ENCODE measurements at regions not wholly inside any gene's neighbourhood (a gene's known extent, or its start where the extent isn't known, plus 50 kb on each side); places are given as distances from the start of the nearest gene placed in this dataset.

DNA sequence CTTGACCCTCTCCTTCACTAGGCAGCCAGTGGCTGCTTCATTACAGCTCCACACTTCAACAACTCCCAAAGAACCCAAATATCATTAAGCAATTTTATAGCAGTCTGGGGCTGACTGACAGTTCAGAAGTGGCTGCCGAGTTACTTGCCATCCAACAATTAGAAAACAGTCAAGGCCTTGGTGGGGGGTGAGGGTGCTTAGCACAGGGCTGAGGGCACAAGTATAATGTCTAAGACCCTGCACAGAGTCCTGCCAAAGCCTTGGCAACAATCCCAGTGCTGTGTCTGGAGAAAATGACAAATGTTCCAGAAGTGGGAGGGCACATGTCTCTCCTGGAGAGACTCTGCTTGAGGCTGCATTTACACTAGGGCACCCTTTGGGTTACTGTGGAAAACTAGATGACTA lies 71.1 kb downstream of the CXCL12 start:
- Histone ChIP-seq H3K4me3 (ENCODE audit: low read length in 2 of 2) (no peak overlapping the region), H3K27me3 (ENCODE audit: control insufficient read depth in 2 of 2, insufficient read depth in 2 of 2, low read length in 2 of 2) (no peaks in the 10 kb centered on the region), H3K27ac (ENCODE audit: low read depth in 2 of 2, low read length in 2 of 2) (no peak overlapping the region), H3K9ac (ENCODE audit: low read depth in 1 of 2, low read length in 2 of 2) (no peak overlapping the region), H3K36me3 (ENCODE audit: control insufficient read depth in 2 of 2, insufficient read depth in 2 of 2, low read length in 2 of 2) (no peaks in the 10 kb centered on the region), H3K9me3 (ENCODE audit: control insufficient read depth in 2 of 2, low read length in 2 of 2) (no peaks in the 10 kb centered on the region), H3K4me1 (ENCODE audit: control insufficient read depth in 2 of 2, insufficient read depth in 2 of 2, low read length in 2 of 2) (peaks cover 3 to 5% of the 10 kb centered on the region in 2 donors)

DNA sequence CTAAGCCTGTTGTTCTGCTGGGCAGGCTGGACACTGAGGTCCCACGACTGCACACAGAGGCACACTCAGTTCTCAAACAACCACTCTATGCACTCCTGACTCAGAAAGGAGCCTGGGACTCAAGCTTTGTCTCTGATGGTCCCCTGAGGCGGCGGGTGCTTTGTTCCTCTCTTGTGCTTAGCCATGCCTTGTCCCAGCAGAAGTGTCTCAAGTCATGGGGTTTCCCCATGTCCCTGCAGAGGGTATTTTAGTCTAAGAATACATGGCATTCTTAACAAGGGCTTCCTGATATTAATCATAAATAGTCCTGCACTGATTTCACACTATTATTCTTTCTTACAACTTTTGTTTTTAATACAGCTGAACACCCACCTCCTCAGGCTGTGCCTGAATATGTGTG lies 72.5 kb downstream of the CXCL12 start:
- no peak overlapping the region for H3K27ac ChIP-seq (ENCODE audit: low read depth in 2 of 2, low read length in 2 of 2)
- no peaks in the 10 kb centered on the region for H3K36me3 ChIP-seq (ENCODE audit: control insufficient read depth in 2 of 2, insufficient read depth in 2 of 2, low read length in 2 of 2)
- no peaks in the 10 kb centered on the region for H3K9me3 ChIP-seq (ENCODE audit: control insufficient read depth in 2 of 2, low read length in 2 of 2)
- no peaks in the 10 kb centered on the region for H3K27me3 ChIP-seq (ENCODE audit: control insufficient read depth in 2 of 2, insufficient read depth in 2 of 2, low read length in 2 of 2)
- no peak overlapping the region for H3K9ac ChIP-seq (ENCODE audit: low read depth in 1 of 2, low read length in 2 of 2)
- peaks cover 3 to 5% of the 10 kb centered on the region in 2 donors for H3K4me1 ChIP-seq (ENCODE audit: control insufficient read depth in 2 of 2, insufficient read depth in 2 of 2, low read length in 2 of 2)
- H3K4me3 ChIP-seq (ENCODE audit: low read length in 2 of 2): no peak overlapping the region

DNA sequence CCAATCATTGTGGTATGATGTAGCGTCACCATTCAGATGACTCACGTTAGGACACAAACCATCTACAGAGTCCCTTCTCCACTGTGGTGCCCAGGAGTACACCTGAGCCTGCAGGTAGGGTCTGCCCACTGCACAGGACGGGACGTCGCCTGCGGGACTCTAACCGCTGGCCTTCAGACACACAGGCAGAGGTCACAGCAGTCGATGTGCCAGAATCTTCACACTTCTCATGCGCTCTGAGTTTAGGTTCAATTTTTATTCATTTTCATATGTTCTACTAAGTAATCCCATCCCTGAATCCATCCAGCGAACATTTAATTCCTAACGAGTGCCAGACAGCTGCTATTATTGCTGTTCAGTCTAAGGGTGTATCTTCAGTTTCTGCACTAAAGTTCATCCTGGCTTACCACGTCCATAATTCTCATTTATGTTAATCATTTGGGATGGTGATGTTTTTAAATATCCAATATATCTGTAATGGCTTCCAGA lies 73.3 kb downstream of the CXCL12 start:
- Histone ChIP-seq H3K9ac (ENCODE audit: low read depth in 1 of 2, low read length in 2 of 2) (no peak overlapping the region), H3K27ac (ENCODE audit: low read depth in 2 of 2, low read length in 2 of 2) (no peak overlapping the region), H3K36me3 (ENCODE audit: control insufficient read depth in 2 of 2, insufficient read depth in 2 of 2, low read length in 2 of 2) (no peaks in the 10 kb centered on the region), H3K9me3 (ENCODE audit: control insufficient read depth in 2 of 2, low read length in 2 of 2) (no peaks in the 10 kb centered on the region), H3K4me3 (ENCODE audit: low read length in 2 of 2) (no peak overlapping the region), H3K27me3 (ENCODE audit: control insufficient read depth in 2 of 2, insufficient read depth in 2 of 2, low read length in 2 of 2) (no peaks in the 10 kb centered on the region), H3K4me1 (ENCODE audit: control insufficient read depth in 2 of 2, insufficient read depth in 2 of 2, low read length in 2 of 2) (peaks cover 3 to 5% of the 10 kb centered on the region in 2 donors)

DNA sequence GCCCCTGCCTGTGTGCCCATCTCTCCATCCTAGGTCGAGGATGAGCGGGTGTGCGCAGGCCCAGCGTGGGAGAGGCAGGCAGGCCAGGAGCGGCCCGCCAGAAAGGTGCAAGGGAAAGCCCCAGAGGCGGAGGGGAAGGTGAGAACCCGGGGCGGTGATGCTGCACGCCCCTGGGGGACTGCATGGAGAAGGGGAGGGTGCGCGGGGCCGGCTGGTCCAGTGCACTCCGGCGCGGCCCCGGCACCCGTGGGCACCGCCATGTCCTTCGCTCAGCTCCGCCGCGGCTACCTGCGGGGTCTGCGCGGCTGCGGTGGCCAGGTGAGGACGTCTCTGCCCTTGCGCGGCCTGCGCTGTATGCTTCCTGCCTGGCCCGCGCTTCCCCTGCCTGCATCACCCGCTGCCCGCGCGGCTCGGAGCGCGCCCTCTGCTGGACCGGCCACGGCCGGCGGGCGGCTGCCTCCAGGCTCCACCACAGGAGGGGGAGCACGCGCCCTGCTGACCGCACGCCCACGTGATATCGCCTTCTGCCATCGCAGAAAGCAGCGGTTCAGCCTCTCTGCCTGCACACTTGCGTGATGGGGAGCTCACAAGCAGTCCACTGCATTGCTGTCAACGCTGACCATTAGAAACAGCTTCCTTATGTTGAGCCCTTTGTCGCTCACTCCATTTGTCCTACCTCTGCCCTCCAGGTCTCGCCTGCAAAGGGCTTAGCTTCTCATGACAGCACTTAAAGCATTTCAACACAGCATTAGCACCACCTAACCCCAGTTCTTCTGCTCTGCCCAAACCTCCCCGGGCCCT lies 73.9 kb downstream of the CXCL12 start:
- Histone ChIP-seq H3K4me3 (ENCODE audit: low read length in 2 of 2) (peak overlapping the region in 1 of 2 donors; percentile 40), H3K4me1 (ENCODE audit: control insufficient read depth in 2 of 2, insufficient read depth in 2 of 2, low read length in 2 of 2) (peaks cover 3 to 5% of the 10 kb centered on the region in 2 donors), H3K27ac (ENCODE audit: low read depth in 2 of 2, low read length in 2 of 2) (no peak overlapping the region), H3K9me3 (ENCODE audit: control insufficient read depth in 2 of 2, low read length in 2 of 2) (no peaks in the 10 kb centered on the region), H3K9ac (ENCODE audit: low read depth in 1 of 2, low read length in 2 of 2) (peak overlapping the region in 1 of 2 donors; percentile 50), H3K27me3 (ENCODE audit: control insufficient read depth in 2 of 2, insufficient read depth in 2 of 2, low read length in 2 of 2) (no peaks in the 10 kb centered on the region), H3K36me3 (ENCODE audit: control insufficient read depth in 2 of 2, insufficient read depth in 2 of 2, low read length in 2 of 2) (no peaks in the 10 kb centered on the region)

DNA sequence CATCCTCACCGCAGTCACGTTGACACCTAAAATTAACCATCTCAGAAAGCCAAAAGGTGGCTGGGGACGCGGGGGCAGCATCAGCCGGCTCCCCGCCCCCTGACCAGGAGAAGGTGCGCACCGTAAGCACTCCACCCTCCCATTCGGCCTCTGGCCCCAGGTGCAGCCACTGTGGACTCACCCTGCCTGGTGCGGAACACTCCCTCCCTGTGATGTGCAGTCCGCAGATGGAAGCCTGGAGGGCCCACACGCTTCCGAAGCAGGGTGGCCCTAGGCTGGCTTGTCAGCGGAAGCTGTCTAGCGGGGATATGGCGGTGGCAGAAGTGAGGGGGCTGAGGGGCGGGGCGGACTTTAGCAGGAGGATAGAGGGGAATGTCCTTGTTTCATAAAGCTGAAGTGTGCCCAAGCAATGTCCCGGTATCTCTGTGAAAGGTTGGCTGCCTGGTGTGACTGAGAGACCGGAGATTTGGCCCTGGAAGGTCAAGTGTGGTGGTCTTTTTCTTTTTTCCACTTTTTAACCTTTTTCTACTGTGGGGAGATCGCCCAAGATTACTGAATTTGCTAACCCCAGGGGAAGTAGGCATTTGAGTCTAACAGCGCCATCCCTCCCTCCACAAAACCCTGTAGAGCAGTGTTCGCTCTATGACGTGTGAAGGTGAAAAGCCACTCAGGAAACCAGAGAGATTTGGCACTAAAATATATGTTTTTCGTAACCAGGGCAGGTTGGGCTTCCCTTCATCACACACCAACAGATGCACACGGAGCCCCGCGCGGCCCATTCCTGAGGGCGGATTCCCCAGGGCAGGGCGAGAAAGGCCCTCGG lies 74.7 kb downstream of the CXCL12 start:
- Histone ChIP-seq H3K4me1 (ENCODE audit: control insufficient read depth in 2 of 2, insufficient read depth in 2 of 2, low read length in 2 of 2) (peaks cover 3 to 5% of the 10 kb centered on the region in 2 donors), H3K4me3 (ENCODE audit: low read length in 2 of 2) (no peak overlapping the region), H3K9me3 (ENCODE audit: control insufficient read depth in 2 of 2, low read length in 2 of 2) (no peaks in the 10 kb centered on the region), H3K27me3 (ENCODE audit: control insufficient read depth in 2 of 2, insufficient read depth in 2 of 2, low read length in 2 of 2) (no peaks in the 10 kb centered on the region), H3K27ac (ENCODE audit: low read depth in 2 of 2, low read length in 2 of 2) (peak overlapping the region in 1 of 2 donors; percentile 19), H3K36me3 (ENCODE audit: control insufficient read depth in 2 of 2, insufficient read depth in 2 of 2, low read length in 2 of 2) (no peaks in the 10 kb centered on the region), H3K9ac (ENCODE audit: low read depth in 1 of 2, low read length in 2 of 2) (peak overlapping the region in 1 of 2 donors; percentile 50)

DNA sequence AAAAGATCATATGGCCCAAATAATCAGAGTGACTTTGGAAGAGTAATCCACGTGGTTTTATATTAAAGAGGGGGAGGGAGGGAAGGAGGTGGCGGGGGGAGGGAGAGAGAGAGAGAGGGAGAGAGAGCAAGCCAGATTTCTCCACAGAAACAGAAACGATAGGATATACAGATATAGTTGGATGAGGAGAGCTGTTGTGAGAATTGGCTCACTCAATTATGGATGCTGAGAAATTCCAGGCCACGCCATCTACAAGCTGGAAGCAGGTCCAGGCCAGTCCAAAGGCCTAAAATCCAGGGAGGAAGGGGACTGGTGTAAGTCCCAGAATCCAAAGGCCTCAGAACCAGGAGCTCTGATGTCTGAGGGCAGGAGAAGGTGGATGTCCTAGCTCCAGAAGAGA lies 75.5 kb downstream of the CXCL12 start:
- Histone ChIP-seq H3K4me1 (ENCODE audit: control insufficient read depth in 2 of 2, insufficient read depth in 2 of 2, low read length in 2 of 2) (peaks cover 3 to 5% of the 10 kb centered on the region in 2 donors), H3K27me3 (ENCODE audit: control insufficient read depth in 2 of 2, insufficient read depth in 2 of 2, low read length in 2 of 2) (no peaks in the 10 kb centered on the region), H3K27ac (ENCODE audit: low read depth in 2 of 2, low read length in 2 of 2) (no peak overlapping the region), H3K9ac (ENCODE audit: low read depth in 1 of 2, low read length in 2 of 2) (no peak overlapping the region), H3K4me3 (ENCODE audit: low read length in 2 of 2) (no peak overlapping the region), H3K36me3 (ENCODE audit: control insufficient read depth in 2 of 2, insufficient read depth in 2 of 2, low read length in 2 of 2) (no peaks in the 10 kb centered on the region), H3K9me3 (ENCODE audit: control insufficient read depth in 2 of 2, low read length in 2 of 2) (no peaks in the 10 kb centered on the region)

DNA sequence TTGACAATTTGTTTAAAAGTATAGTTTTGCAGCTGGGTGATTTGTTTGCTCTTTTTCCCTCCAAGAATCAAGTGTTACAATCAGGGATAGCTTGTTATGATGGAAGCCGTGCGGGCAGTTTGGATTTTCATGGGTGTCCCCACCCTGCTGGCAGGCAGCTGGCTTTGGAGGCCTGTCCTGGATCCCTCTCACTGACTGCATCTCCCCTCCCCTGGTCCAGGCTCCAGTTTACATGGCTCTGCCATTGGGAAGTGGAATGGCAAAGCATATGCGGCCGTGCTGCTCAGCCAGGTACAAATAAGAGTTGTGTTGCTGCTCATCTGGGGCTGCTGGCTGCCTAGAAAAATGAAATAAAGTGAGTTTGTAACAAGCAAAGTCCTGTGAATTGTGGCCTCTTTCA lies 76.0 kb downstream of the CXCL12 start:
- Histone ChIP-seq H3K4me1 (ENCODE audit: control insufficient read depth in 2 of 2, insufficient read depth in 2 of 2, low read length in 2 of 2) (peaks cover 3 to 5% of the 10 kb centered on the region in 2 donors), H3K4me3 (ENCODE audit: low read length in 2 of 2) (no peak overlapping the region), H3K27me3 (ENCODE audit: control insufficient read depth in 2 of 2, insufficient read depth in 2 of 2, low read length in 2 of 2) (no peaks in the 10 kb centered on the region), H3K9ac (ENCODE audit: low read depth in 1 of 2, low read length in 2 of 2) (no peak overlapping the region), H3K36me3 (ENCODE audit: control insufficient read depth in 2 of 2, insufficient read depth in 2 of 2, low read length in 2 of 2) (no peaks in the 10 kb centered on the region), H3K27ac (ENCODE audit: low read depth in 2 of 2, low read length in 2 of 2) (no peak overlapping the region), H3K9me3 (ENCODE audit: control insufficient read depth in 2 of 2, low read length in 2 of 2) (no peaks in the 10 kb centered on the region)

DNA sequence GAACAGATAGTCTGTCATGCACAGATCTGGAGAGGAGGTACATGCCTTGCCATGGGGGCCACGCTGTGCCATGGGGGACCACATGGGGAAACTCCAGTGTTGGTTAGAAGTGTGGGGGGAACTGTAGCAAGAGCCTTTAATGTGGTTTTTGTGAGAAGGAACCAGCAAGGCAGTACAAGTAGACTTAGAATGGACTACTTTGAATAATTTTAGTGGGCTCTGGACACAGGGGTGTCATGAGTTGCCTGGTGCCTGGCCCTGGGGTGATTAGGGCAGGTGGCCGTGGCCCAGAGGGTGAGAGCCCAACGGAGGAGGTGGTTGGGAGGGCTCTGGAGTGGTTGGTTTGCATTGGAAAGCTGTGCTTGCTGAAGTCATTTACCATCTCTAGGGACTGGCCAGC lies 77.2 kb downstream of the CXCL12 start:
- Histone ChIP-seq H3K4me3 (ENCODE audit: low read length in 2 of 2) (no peak overlapping the region), H3K27me3 (ENCODE audit: control insufficient read depth in 2 of 2, insufficient read depth in 2 of 2, low read length in 2 of 2) (no peaks in the 10 kb centered on the region), H3K27ac (ENCODE audit: low read depth in 2 of 2, low read length in 2 of 2) (no peak overlapping the region), H3K36me3 (ENCODE audit: control insufficient read depth in 2 of 2, insufficient read depth in 2 of 2, low read length in 2 of 2) (no peaks in the 10 kb centered on the region), H3K4me1 (ENCODE audit: control insufficient read depth in 2 of 2, insufficient read depth in 2 of 2, low read length in 2 of 2) (peaks cover 3 to 5% of the 10 kb centered on the region in 2 donors), H3K9ac (ENCODE audit: low read depth in 1 of 2, low read length in 2 of 2) (no peak overlapping the region), H3K9me3 (ENCODE audit: control insufficient read depth in 2 of 2, low read length in 2 of 2) (no peaks in the 10 kb centered on the region)

DNA sequence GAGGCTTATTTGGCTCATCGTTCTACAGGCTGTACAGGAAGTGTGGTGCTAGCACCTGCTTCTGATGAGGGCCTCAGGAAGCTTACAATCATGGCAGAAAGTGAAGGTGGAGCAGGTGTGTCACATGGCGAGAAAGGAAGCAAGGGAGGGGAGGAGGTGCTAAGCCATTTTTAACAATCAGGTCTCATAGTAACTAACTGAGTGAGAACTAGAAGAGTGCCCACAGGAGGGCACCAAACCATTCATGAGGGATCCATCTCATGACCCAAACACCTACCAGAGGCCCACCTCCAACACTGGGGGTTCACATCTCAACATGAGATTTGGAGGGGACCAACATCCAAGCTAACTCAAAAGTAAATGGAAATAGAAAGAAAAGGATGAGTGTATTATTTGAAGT lies 78.1 kb downstream of the CXCL12 start:
- no peaks in the 10 kb centered on the region for H3K27me3 ChIP-seq (ENCODE audit: control insufficient read depth in 2 of 2, insufficient read depth in 2 of 2, low read length in 2 of 2)
- no peaks in the 10 kb centered on the region for H3K9me3 ChIP-seq (ENCODE audit: control insufficient read depth in 2 of 2, low read length in 2 of 2)
- no peak overlapping the region for H3K9ac ChIP-seq (ENCODE audit: low read depth in 1 of 2, low read length in 2 of 2)
- no peak overlapping the region for H3K4me3 ChIP-seq (ENCODE audit: low read length in 2 of 2)
- no peaks in the 10 kb centered on the region for H3K36me3 ChIP-seq (ENCODE audit: control insufficient read depth in 2 of 2, insufficient read depth in 2 of 2, low read length in 2 of 2)
- H3K27ac ChIP-seq (ENCODE audit: low read depth in 2 of 2, low read length in 2 of 2): no peak overlapping the region
- H3K4me1 ChIP-seq (ENCODE audit: control insufficient read depth in 2 of 2, insufficient read depth in 2 of 2, low read length in 2 of 2): peaks cover 3 to 5% of the 10 kb centered on the region in 2 donors

DNA sequence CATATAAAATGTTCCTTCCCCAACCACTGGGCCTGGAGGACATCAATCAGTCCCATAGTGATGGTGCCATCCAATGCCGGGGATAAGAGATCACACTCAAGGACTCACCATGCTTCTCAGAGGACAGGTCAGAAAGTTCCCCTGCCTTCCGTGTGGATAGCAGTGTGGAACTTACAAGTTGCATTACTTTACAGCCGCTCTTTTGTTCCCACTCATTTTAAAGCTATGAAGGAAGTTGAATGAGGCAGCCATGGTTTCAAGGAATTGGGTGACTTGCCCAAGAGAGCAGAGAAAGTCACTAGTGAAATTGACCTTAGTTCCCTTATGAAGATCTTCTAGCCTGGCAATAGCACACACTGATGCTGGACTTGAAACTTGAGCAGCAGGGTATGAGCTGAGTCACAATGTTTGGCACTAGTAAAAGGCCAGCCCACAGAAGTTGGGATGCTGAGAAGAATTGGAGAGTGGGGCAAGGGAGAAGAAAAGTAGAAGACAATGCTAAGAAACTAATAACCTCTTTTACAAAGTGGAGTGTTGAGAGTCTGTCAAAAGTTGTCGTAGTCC lies 78.7 kb downstream of the CXCL12 start:
- Histone ChIP-seq H3K4me1 (ENCODE audit: control insufficient read depth in 2 of 2, insufficient read depth in 2 of 2, low read length in 2 of 2) (peaks cover 2 to 5% of the 10 kb centered on the region in 2 donors), H3K9me3 (ENCODE audit: control insufficient read depth in 2 of 2, low read length in 2 of 2) (no peaks in the 10 kb centered on the region), H3K9ac (ENCODE audit: low read depth in 1 of 2, low read length in 2 of 2) (no peak overlapping the region), H3K36me3 (ENCODE audit: control insufficient read depth in 2 of 2, insufficient read depth in 2 of 2, low read length in 2 of 2) (no peaks in the 10 kb centered on the region), H3K4me3 (ENCODE audit: low read length in 2 of 2) (no peak overlapping the region), H3K27me3 (ENCODE audit: control insufficient read depth in 2 of 2, insufficient read depth in 2 of 2, low read length in 2 of 2) (no peaks in the 10 kb centered on the region), H3K27ac (ENCODE audit: low read depth in 2 of 2, low read length in 2 of 2) (no peak overlapping the region)

Measured in mucosa of rectum (tissue), 2 donors.